ENCODE measurements at regions not wholly inside any gene's neighbourhood (a gene's known extent, or its start where the extent isn't known, plus 50 kb on each side); places are given as distances from the start of the nearest gene placed in this dataset.

DNA sequence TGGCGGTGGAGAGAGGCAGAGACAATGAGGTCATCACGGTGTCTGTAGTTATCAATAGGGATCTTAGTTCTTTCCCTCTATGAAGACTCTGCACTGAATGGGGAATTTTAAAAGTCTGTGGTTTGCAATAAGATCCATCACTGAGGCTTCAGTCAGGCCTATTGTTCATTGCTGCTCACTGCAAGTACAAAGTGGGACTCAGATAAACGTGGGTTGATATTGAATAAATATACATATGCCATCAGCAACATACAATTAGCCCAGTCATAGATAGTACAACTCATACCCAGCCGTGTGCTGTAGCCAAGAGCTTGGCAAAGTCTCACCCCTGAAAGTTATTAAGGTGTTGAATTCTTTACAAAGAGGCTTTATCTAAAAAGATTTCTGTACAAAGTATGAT lies 88.4 kb downstream of the ENC1 start:
- TF ChIP-seq CTCF (IDR thresholded peaks at IDR 0.05; ENCODE audit: low read length) (no peak), EZH2 (optimal IDR thresholded peaks at IDR 0.05; ENCODE audit: low read depth, low read length) (no peak)
